HepG2 (cell line): ENCODE measurements at regions not wholly inside any gene's neighbourhood (a gene's known extent, or its start where the extent isn't known, plus 50 kb on each side); places are given as distances from the start of the nearest gene placed in this dataset.

Experiments used
- CTCF ChIP-seq: sonication (generic); formaldehyde crosslinking; IDR thresholded peaks from 2 replicates; pipeline ENCODE4 v1.5.0; 2020; ENCODE audit warnings: mild to moderate bottlenecking, missing genetic modification reagents, moderate library complexity
- PBX2 ChIP-seq: IDR thresholded peaks from 2 replicates; pipeline ENCODE4 v1.6.1; 2016; ENCODE audit warnings: control low read depth
- ZNF619 ChIP-seq: sonication (generic); formaldehyde crosslinking; IDR thresholded peaks from 2 replicates; pipeline ENCODE4 v1.4.0; 2020; ENCODE audit warnings: mild to moderate bottlenecking, missing genetic modification reagents

- no peak for TF ChIP-seq CTCF (CRISPR knock-in tag)
- no peak for TF ChIP-seq ZNF619 (CRISPR knock-in tag)
- no peak for TF ChIP-seq PBX2 (CRISPR knock-in tag)
Measured at GRCh38 chr2:147356157-147356556, 488.7 kb upstream of the ACVR2A start.
